ENCODE measurements at regions not wholly inside any gene's neighbourhood (a gene's known extent, or its start where the extent isn't known, plus 50 kb on each side); places are given as distances from the start of the nearest gene placed in this dataset.

DNA sequence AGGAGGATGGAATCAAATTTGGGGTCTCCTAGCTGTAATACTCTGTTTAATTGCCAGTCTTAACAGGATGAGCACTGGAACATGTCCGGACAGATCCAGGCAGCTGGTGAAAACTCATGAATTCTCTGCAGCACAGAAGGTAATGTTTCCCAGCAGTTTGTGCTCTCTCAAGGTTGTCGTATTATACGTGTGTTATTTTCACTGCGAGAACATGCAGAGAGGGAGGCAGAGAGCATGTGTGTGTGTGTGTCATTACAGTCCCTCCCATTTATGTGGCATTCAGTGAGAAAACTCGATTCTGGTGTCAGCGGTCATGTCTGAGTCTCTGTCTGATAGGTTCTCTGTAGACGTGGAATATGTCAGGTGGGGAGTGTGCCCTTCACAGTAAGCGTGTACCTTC, 150.2 kb upstream of the POU3F3 start:
- Histone ChIP-seq H3K4me1 (ENCODE audit: control insufficient read depth, insufficient read depth, low read length) (peaks cover 4% of the 10 kb centered on the region; the same call in 1 of the 2 replicates), H3K4me3 (ENCODE audit: low read depth, low read length) (no peak overlapping the region), H3K36me3 (ENCODE audit: control insufficient read depth in 2 of 2, insufficient read depth in 1 of 2, low read length in 2 of 2) (no peaks in the 10 kb centered on the region), H3K9me3 (ENCODE audit: control insufficient read depth, insufficient read depth, low read depth, low read length) (no peaks in the 10 kb centered on the region), H3K27ac (ENCODE audit: extremely low read depth, low read depth, low read length) (no peak overlapping the region)
- no peak for TF ChIP-seq ZFHX2 (tag by site-specific recombination; conservative IDR thresholded peaks at IDR 0.05)
- peak; percentile 64 for TF ChIP-seq ZBTB17 (tag by site-specific recombination; IDR thresholded peaks at IDR 0.05)
- TF ChIP-seq, protein P1, sequence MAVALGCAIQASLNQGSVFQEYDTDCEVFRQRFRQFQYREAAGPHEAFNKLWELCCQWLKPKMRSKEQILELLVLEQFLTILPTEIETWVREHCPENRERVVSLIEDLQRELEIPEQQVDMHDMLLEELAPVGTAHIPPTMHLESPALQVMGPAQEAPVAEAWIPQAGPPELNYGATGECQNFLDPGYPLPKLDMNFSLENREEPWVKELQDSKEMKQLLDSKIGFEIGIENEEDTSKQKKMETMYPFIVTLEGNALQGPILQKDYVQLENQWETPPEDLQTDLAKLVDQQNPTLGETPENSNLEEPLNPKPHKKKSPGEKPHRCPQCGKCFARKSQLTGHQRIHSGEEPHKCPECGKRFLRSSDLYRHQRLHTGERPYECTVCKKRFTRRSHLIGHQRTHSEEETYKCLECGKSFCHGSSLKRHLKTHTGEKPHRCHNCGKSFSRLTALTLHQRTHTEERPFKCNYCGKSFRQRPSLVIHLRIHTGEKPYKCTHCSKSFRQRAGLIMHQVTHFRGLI (tag by site-specific recombination; IDR thresholded peaks at IDR 0.05) = no peak
- ChIA-PET CTCF (interaction anchor here (0.6 kb wide), 1 partner anchor 273 kb away, joined by 3 read pairs; no protein-coding TSS in a partner anchor), POLR2A (interaction anchor here (1.4 kb wide), 1 partner anchor 150 kb away, joined by 5 read pairs; the partner anchor contains the start of gene POU3F3)

DNA sequence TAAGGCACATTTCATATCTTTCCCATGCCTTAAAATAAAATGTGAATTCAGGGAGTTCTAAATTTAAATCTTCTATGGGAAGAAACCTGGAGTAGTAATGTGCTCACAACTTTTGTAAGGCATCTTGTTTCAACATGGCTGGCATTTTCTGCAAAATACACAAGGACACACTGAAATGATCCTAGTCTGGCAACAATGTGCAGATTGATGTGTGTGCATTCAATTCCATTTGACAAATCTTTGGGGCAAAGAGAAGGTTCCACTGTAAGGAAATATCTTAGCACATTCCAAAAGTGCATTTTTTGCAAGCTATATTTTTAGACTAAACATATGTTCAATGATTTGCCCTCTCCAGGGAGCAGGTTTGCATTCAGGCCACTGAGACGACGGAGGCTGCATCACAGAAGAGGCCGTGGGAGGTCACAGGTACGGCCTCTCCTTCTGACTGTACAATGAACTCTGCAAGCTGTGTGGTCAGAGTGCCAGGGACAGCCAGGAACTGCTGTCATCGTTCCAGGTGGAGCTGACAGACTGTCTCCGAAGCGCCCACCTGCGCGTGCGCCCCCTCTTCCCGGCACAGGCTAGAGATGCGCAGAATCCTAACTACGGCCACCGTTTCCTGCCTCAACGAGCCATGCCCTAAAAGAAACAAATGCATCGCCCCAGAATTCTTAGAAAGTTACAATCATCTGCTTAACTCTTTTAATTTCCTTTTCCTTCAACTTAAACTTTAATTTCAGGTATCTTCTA, 149.2 kb upstream of the POU3F3 start:
- TF ChIP-seq ZNF561 (tag by site-specific recombination; IDR thresholded peaks at IDR 0.05; ENCODE audit: borderline replicate concordance) (no peak), ZNF585B (tag by site-specific recombination; IDR thresholded peaks at IDR 0.05) (no peak), ZFP37 (tag by site-specific recombination; IDR thresholded peaks at IDR 0.05) (no peak), ZNF548 (tag by site-specific recombination; IDR thresholded peaks at IDR 0.05) (no peak), ZNF837 (tag by site-specific recombination; IDR thresholded peaks at IDR 0.05) (no peak), EGR2 (tag by site-specific recombination; IDR thresholded peaks at IDR 0.05; ENCODE audit: low read depth) (no peak), TCF7L2 (IDR thresholded peaks at IDR 0.05; ENCODE audit: borderline replicate concordance, low read depth, low read length) (no peak), ZNF121 (tag by site-specific recombination; IDR thresholded peaks at IDR 0.05) (no peak)
- CTCF ChIA-PET = no interaction called here
- no peaks in the 10 kb centered on the region for H3K9me3 ChIP-seq (ENCODE audit: control insufficient read depth, insufficient read depth, low read depth, low read length)
- POLR2A ChIA-PET = no interaction called here
- no peak overlapping the region for H3K27ac ChIP-seq (ENCODE audit: extremely low read depth, low read depth, low read length)
- H3K36me3 ChIP-seq (ENCODE audit: control insufficient read depth in 2 of 2, insufficient read depth in 1 of 2, low read length in 2 of 2) = no peaks in the 10 kb centered on the region
- no peak overlapping the region for H3K4me3 ChIP-seq (ENCODE audit: low read depth, low read length)
- H3K4me1 ChIP-seq (ENCODE audit: control insufficient read depth, insufficient read depth, low read length) = peaks cover 4% of the 10 kb centered on the region; the same call in 1 of the 2 replicates

DNA sequence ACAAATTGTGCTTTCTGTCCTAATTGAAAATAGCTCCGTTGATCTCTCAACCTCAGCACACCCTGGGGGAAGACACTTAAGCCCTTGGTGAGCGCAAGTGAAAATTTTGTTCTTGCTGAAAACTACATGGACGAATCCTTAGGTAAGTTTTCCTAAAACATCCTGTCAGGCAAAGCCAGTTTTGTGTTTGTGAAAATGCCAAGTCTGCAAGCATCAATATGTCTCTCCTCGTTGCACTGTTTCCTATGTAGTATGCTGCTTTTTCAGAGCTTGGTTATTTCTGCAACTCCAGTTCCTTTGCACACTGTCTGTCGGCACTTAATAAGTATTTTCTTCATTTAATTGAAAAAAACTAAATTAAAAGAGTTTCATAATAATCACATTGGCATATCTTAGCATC, 146.9 kb upstream of the POU3F3 start:
- no peak overlapping the region for H3K4me3 ChIP-seq (ENCODE audit: low read depth, low read length)
- ChIA-PET POLR2A (no interaction called here), CTCF (interaction anchor here (0.6 kb wide), 1 partner anchor 207 kb away, joined by 7 read pairs; no protein-coding TSS in a partner anchor)
- H3K27ac ChIP-seq (ENCODE audit: extremely low read depth, low read depth, low read length) = no peak overlapping the region
- TF ChIP-seq GLI4 (tag by site-specific recombination; IDR thresholded peaks at IDR 0.05) (no peak), ZNF560 (tag by site-specific recombination; IDR thresholded peaks at IDR 0.05; ENCODE audit: borderline replicate concordance) (no peak), ZNF548 (tag by site-specific recombination; IDR thresholded peaks at IDR 0.05) (no peak)
- H3K9me3 ChIP-seq (ENCODE audit: control insufficient read depth, insufficient read depth, low read depth, low read length) = no peaks in the 10 kb centered on the region
- H3K4me1 ChIP-seq (ENCODE audit: control insufficient read depth, insufficient read depth, low read length) = peaks cover 4% of the 10 kb centered on the region; the same call in 1 of the 2 replicates
- H3K36me3 ChIP-seq (ENCODE audit: control insufficient read depth in 2 of 2, insufficient read depth in 1 of 2, low read length in 2 of 2) = no peaks in the 10 kb centered on the region

DNA sequence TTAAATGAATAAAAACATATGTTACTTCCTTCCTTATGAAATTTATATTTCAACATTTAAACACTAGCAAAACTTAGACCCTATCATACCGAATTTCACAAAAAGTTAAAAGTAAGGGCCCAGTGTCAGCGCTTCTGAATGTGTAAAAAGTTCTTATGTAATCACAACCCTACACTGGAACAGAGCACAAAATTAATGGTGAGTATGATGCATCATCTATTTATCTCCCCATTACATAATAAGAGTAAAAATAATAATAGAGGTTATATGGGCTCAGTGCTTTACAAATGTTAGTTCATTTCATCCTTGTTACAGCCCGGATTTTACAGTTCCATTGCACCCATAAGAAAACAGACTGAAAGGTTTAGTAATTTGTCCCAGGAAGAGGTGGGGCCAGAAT, 144.9 kb upstream of the POU3F3 start:
- Histone ChIP-seq H3K9me3 (ENCODE audit: control insufficient read depth, insufficient read depth, low read depth, low read length) (no peaks in the 10 kb centered on the region), H3K4me3 (ENCODE audit: low read depth, low read length) (no peak overlapping the region), H3K4me1 (ENCODE audit: control insufficient read depth, insufficient read depth, low read length) (no peaks in the 10 kb centered on the region), H3K27ac (ENCODE audit: extremely low read depth, low read depth, low read length) (no peak overlapping the region), H3K36me3 (ENCODE audit: control insufficient read depth in 2 of 2, insufficient read depth in 1 of 2, low read length in 2 of 2) (no peaks in the 10 kb centered on the region)
- POLR2A ChIA-PET = no interaction called here
- TF ChIP-seq ZNF140 (tag by site-specific recombination; IDR thresholded peaks at IDR 0.05) (no peak), ZNF660 (tag by site-specific recombination; IDR thresholded peaks at IDR 0.05) (no peak), SP3 (tag by site-specific recombination; IDR thresholded peaks at IDR 0.05) (no peak), ZNF341 (tag by site-specific recombination; IDR thresholded peaks at IDR 0.05; ENCODE audit: low read depth) (no peak), ZNF530 (tag by site-specific recombination; IDR thresholded peaks at IDR 0.05; ENCODE audit: low read depth) (no peak), ZNF658 (tag by site-specific recombination; IDR thresholded peaks at IDR 0.05) (no peak), ZNF629 (tag by site-specific recombination; IDR thresholded peaks at IDR 0.05) (no peak), ZSCAN16 (tag by site-specific recombination; IDR thresholded peaks at IDR 0.05) (no peak)
- TF ChIP-seq, protein P2, sequence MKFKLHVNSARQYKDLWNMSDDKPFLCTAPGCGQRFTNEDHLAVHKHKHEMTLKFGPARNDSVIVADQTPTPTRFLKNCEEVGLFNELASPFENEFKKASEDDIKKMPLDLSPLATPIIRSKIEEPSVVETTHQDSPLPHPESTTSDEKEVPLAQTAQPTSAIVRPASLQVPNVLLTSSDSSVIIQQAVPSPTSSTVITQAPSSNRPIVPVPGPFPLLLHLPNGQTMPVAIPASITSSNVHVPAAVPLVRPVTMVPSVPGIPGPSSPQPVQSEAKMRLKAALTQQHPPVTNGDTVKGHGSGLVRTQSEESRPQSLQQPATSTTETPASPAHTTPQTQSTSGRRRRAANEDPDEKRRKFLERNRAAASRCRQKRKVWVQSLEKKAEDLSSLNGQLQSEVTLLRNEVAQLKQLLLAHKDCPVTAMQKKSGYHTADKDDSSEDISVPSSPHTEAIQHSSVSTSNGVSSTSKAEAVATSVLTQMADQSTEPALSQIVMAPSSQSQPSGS (tag by site-specific recombination; IDR thresholded peaks at IDR 0.05; ENCODE audit: low read depth) = no peak
- TF ChIP-seq, protein P3, sequence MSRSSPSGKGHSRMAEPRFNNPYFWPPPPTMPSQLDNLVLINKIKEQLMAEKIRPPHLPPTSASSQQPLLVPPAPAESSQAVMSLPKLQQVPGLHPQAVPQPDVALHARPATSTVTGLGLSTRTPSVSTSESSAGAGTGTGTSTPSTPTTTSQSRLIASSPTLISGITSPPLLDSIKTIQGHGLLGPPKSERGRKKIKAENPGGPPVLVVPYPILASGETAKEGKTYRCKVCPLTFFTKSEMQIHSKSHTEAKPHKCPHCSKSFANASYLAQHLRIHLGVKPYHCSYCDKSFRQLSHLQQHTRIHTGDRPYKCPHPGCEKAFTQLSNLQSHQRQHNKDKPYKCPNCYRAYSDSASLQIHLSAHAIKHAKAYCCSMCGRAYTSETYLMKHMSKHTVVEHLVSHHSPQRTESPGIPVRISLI (tag by site-specific recombination; IDR thresholded peaks at IDR 0.05) = no peak
- CTCF ChIA-PET = no interaction called here
